HEK293T (cell line): ENCODE measurements at regions not wholly inside any gene's neighbourhood (a gene's known extent, or its start where the extent isn't known, plus 50 kb on each side); places are given as distances from the start of the nearest gene placed in this dataset.

ENCODE experiments used
- BHLHE40 ChIP-seq: fragments of 450-650 bp; IDR thresholded peaks from 2 replicates; pipeline ENCODE4 v1.6.1; 2016; ENCODE audit warnings: mild to moderate bottlenecking, moderate library complexity, borderline replicate concordance
- ELF4 ChIP-seq: fragments of 450-650 bp; IDR thresholded peaks from 2 replicates; pipeline ENCODE4 v1.6.1; 2017; ENCODE audit warnings: antibody characterized with exemption
- FOXA1 ChIP-seq: fragments of 450-650 bp; IDR thresholded peaks from 2 replicates; pipeline ENCODE4 v1.6.1; 2016; ENCODE audit warnings: mild to moderate bottlenecking
- FOXK2 ChIP-seq: fragments of 450-650 bp; IDR thresholded peaks from 2 replicates; pipeline ENCODE4 v1.6.1; 2016; ENCODE audit warnings: mild to moderate bottlenecking
- FOXM1 ChIP-seq: fragments of 450-650 bp; IDR thresholded peaks from 2 replicates; pipeline ENCODE4 v1.6.1; 2017; ENCODE audit warnings: mild to moderate bottlenecking, borderline replicate concordance
- LEF1 ChIP-seq: fragments of 450-650 bp; IDR thresholded peaks from 2 replicates; pipeline ENCODE4 v1.6.1; 2017; ENCODE audit warnings: mild to moderate bottlenecking, borderline replicate concordance
- SP1 ChIP-seq: fragments of 450-650 bp; IDR thresholded peaks from 2 replicates; pipeline ENCODE4 v1.6.1; 2017
- SUZ12 ChIP-seq: fragments of 450-650 bp; IDR thresholded peaks from 2 replicates; pipeline ENCODE4 v1.6.1; 2016; ENCODE audit warnings: mild to moderate bottlenecking

- TF ChIP-seq FOXA1 (no peak), SP1 (no peak), LEF1 (no peak), SUZ12 (no peak), FOXM1 (no peak), FOXK2 (no peak), ELF4 (no peak), BHLHE40 (no peak)
Measured at GRCh38 chr4:96730432-96730831, 890.5 kb downstream of the PDHA2 start.
